ENCODE measurements at regions not wholly inside any gene's neighbourhood (a gene's known extent, or its start where the extent isn't known, plus 50 kb on each side); places are given as distances from the start of the nearest gene placed in this dataset.
A peak's percentile ranks its signal among the peaks of the same experiment; 100 is the strongest.

DNA sequence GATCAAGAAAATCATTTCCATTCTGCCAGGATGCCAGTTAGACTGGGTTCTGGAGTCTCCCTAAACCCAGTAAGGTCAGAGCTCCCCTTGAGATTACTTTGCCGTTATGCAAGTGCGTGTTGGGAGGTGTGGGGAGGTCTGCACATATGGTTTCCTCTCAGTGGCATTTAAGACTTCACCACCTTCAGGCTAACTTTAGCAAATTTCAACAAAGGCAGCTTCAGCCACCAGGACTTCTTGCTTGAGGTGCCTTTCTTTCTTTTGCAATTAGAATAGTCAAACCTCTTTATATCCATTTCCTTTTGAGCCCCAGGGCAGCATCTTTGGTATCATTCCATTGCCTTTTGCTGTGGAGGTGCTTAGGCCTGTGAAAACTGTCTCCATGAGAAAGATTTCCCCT is 117.2 kb upstream of the CCND2 start:
- Histone ChIP-seq H3F3A (replicated peaks; ENCODE audit: low read depth) (peaks cover 13% of the 10 kb centered on the region), H3K79me2 (replicated peaks; ENCODE audit: insufficient read depth) (no peaks in the 10 kb centered on the region), H3K9me2 (ENCODE audit: insufficient read depth) (no peaks in the 10 kb centered on the region; the same call in 1 of the 2 replicates), H3K4me2 (peak overlapping the region; percentile 54), H3K4me1 (ENCODE audit: insufficient read depth) (peaks cover 27% of the 10 kb centered on the region), H3K36me3 (ENCODE audit: insufficient read depth) (no peaks in the 10 kb centered on the region), H3K27me3 (ENCODE audit: insufficient read depth) (no peaks in the 10 kb centered on the region), H4K20me1 (replicated peaks; ENCODE audit: insufficient read depth) (no peaks in the 10 kb centered on the region), H2AFZ (peak overlapping the region; percentile 2; the same call in 1 of the 2 replicates), H3K4me3 (no peak overlapping the region), H3K27ac (ENCODE audit: low read depth) (peak overlapping the region; percentile 85)
- H3K9me3 Mint-ChIP-seq, result peaks cover under 1% of the 10 kb centered on the region; the same call in 2 of the 3 replicates
- TF ChIP-seq EZH2 (IDR thresholded peaks at IDR 0.05; ENCODE audit: low read depth, unreplicated experiment) (no peak), NANOG (IDR thresholded peaks at IDR 0.05; ENCODE audit: borderline replicate concordance) (no peak), JUNB (IDR thresholded peaks at IDR 0.05; ENCODE audit: unreplicated experiment) (no peak), REST (IDR thresholded peaks at IDR 0.05; ENCODE audit: unreplicated experiment) (no peak)
- H3K4me1 Mint-ChIP-seq, result peaks cover 31% of the 10 kb centered on the region
- H3K27ac Mint-ChIP-seq, result no peak overlapping the region
- ATAC-seq, result no peak; the same call in 1 of the 3 replicates
- peaks cover 9% of the 10 kb centered on the region for H3K27me3 Mint-ChIP-seq (ENCODE audit: insufficient read depth, low read depth, poor library complexity)
- peak; percentile 52 for DNase-seq (ENCODE audit: low spot score)
- no peaks in the 10 kb centered on the region; the same call in 2 of the 3 replicates for H3K36me3 Mint-ChIP-seq (ENCODE audit: low read depth)
- H3K4me3 Mint-ChIP-seq, result no peak overlapping the region

GRCh38 chr12:4154672-4155225 is 118.8 kb upstream of the CCND2 start:
- peaks cover 31% of the 10 kb centered on the region for H3K4me1 Mint-ChIP-seq
- Histone ChIP-seq H3K4me1 (ENCODE audit: insufficient read depth) (peaks cover 27% of the 10 kb centered on the region), H3K4me3 (no peak overlapping the region), H4K20me1 (replicated peaks; ENCODE audit: insufficient read depth) (no peaks in the 10 kb centered on the region), H3K9me2 (ENCODE audit: insufficient read depth) (peaks cover 3% of the 10 kb centered on the region; the same call in 1 of the 2 replicates), H3K27me3 (ENCODE audit: insufficient read depth) (no peaks in the 10 kb centered on the region), H3K36me3 (ENCODE audit: insufficient read depth) (no peaks in the 10 kb centered on the region), H3K79me2 (replicated peaks; ENCODE audit: insufficient read depth) (no peaks in the 10 kb centered on the region), H3K27ac (ENCODE audit: low read depth) (no peak overlapping the region), H2AFZ (no peak overlapping the region), H3F3A (replicated peaks; ENCODE audit: low read depth) (peaks cover 13% of the 10 kb centered on the region), H3K4me2 (no peak overlapping the region)
- no peak overlapping the region for H3K4me3 Mint-ChIP-seq
- DNase-seq (ENCODE audit: low spot score) (no peak), ATAC-seq (no peak)
- H3K9me3 Mint-ChIP-seq, result peaks cover 8% of the 10 kb centered on the region; the same call in 2 of the 3 replicates
- no peak overlapping the region for H3K27ac Mint-ChIP-seq
- H3K27me3 Mint-ChIP-seq (ENCODE audit: insufficient read depth, low read depth, poor library complexity), result peaks cover 11% of the 10 kb centered on the region
- H3K36me3 Mint-ChIP-seq (ENCODE audit: low read depth), result peaks cover 3% of the 10 kb centered on the region; the same call in 2 of the 3 replicates
- no peak for TF ChIP-seq EZH2phosphoT487 (IDR thresholded peaks at IDR 0.05; ENCODE audit: unreplicated experiment)
- no peak for TF ChIP-seq STAT1 (IDR thresholded peaks at IDR 0.05; ENCODE audit: unreplicated experiment)
- TF ChIP-seq REST (IDR thresholded peaks at IDR 0.05; ENCODE audit: unreplicated experiment), result no peak
- TF ChIP-seq, protein P1, sequence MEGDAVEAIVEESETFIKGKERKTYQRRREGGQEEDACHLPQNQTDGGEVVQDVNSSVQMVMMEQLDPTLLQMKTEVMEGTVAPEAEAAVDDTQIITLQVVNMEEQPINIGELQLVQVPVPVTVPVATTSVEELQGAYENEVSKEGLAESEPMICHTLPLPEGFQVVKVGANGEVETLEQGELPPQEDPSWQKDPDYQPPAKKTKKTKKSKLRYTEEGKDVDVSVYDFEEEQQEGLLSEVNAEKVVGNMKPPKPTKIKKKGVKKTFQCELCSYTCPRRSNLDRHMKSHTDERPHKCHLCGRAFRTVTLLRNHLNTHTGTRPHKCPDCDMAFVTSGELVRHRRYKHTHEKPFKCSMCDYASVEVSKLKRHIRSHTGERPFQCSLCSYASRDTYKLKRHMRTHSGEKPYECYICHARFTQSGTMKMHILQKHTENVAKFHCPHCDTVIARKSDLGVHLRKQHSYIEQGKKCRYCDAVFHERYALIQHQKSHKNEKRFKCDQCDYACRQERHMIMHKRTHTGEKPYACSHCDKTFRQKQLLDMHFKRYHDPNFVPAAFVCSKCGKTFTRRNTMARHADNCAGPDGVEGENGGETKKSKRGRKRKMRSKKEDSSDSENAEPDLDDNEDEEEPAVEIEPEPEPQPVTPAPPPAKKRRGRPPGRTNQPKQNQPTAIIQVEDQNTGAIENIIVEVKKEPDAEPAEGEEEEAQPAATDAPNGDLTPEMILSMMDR (conservative IDR thresholded peaks at IDR 0.05; ENCODE audit: low read depth in 2 of 2), result no peak
- TF ChIP-seq ETS1 (IDR thresholded peaks at IDR 0.05), result no peak
- TF ChIP-seq ZNF114 (CRISPR knock-in tag; IDR thresholded peaks at IDR 0.05), result no peak
- no peak for TF ChIP-seq NANOG (IDR thresholded peaks at IDR 0.05; ENCODE audit: borderline replicate concordance)
- TF ChIP-seq EZH2 (IDR thresholded peaks at IDR 0.05; ENCODE audit: low read depth, unreplicated experiment), result no peak
- no peak for TF ChIP-seq JUNB (IDR thresholded peaks at IDR 0.05; ENCODE audit: unreplicated experiment)
- TF ChIP-seq CREB1 (CRISPR knock-in tag; IDR thresholded peaks at IDR 0.05; ENCODE audit: low read depth), result no peak

All from GM23338 (cell line).